Central memory CD8-positive, alpha-beta T cell (primary cell): ENCODE measurements at regions not wholly inside any gene's neighbourhood (a gene's known extent, or its start where the extent isn't known, plus 50 kb on each side); places are given as distances from the start of the nearest gene placed in this dataset.

Experiments
- ATAC-seq: fragments of 150-1000 bp; cut with Tn5 transposase; replicated peaks from 2 replicates; pipeline ENCODE4 v1.10.0; 2022; ENCODE audit warnings: mild to moderate bottlenecking, moderate FRiP score, moderate number of reproducible peaks; ENCODE audit not compliant: poor library complexity, severe bottlenecking; ENCODE audit errors: extremely low read depth
- DNase-seq, 2 donors: peaks; one replicate each; pipeline ENCODE4 v3.0.0; 2021; ENCODE audit warnings: low spot score in 2 of 2
- H3K27ac Mint-ChIP-seq: one replicate; pipeline ENCODE4 v1.8.0; 2022; ENCODE audit warnings: low read depth, mild to moderate bottlenecking, moderate library complexity, mixed read lengths
- H3K27me3 Mint-ChIP-seq: one replicate; pipeline ENCODE4 v1.8.0; 2022; ENCODE audit warnings: mixed read lengths
- H3K36me3 Mint-ChIP-seq: one replicate; pipeline ENCODE4 v1.8.0; 2022; ENCODE audit warnings: mild to moderate bottlenecking, moderate library complexity, mixed read lengths; ENCODE audit not compliant: insufficient read depth
- H3K4me1 Mint-ChIP-seq: one replicate; pipeline ENCODE4 v1.8.0; 2022; ENCODE audit warnings: mixed read lengths
- H3K4me3 Mint-ChIP-seq: one replicate; pipeline ENCODE4 v1.8.0; 2022; ENCODE audit warnings: mild to moderate bottlenecking, moderate library complexity, mixed read lengths
- H3K9me3 Mint-ChIP-seq: one replicate; pipeline ENCODE4 v1.8.0; 2022; ENCODE audit warnings: mixed read lengths

DNA sequence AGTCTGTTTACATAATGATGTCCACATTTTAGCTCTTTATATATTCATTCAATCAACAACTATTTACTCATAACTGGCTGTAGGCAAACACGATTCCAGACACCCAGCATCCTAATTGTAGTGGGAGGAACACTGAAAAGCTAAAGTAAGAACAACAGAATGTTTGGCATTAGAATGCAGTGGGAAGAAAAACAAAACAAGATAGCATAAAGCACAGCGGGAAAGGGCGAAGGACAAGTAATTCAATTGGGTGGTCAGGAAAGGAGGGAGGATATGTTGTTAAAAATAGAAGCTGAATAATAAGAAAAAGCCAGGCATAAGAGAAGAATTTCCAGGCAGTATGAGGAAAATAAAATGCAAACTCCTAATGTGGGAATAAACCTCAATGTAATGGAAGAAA lies 189.5 kb upstream of the FAT4 start:
- Mint-ChIP-seq H3K27ac (no peak overlapping the region), H3K36me3 (no peaks in the 10 kb centered on the region), H3K4me3 (no peak overlapping the region), H3K9me3 (peaks cover 15% of the 10 kb centered on the region), H3K4me1 (no peaks in the 10 kb centered on the region), H3K27me3 (no peaks in the 10 kb centered on the region)
- no peak for ATAC-seq
- no peak for DNase-seq

DNA sequence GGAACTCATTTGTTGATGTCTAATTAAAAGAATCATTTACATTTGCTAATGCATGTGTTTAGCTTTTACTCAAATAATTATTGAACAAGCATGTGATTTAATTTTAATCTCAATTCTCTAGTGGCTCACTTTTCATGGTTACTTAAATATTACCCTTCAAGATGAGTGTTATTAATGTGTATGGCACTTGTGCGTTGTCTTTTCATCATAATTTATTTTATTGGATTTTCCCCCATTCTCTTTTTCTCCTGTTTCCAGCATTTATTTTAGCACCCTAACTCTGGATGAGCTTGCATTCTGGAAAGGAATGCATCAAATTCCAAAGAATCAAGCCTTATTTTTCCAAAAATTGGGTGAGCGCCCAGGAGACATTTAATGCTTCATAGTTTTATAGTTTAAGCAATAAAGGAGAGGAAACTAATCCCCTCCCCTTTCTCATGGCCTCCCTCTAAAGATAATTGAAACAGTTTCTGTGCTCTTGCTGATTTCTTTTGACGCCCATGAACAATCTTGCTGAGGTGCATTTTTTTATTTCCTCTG lies 191.1 kb upstream of the FAT4 start:
- ATAC-seq: no peak
- no peaks in the 10 kb centered on the region for H3K27me3 Mint-ChIP-seq
- no peak for DNase-seq

DNA sequence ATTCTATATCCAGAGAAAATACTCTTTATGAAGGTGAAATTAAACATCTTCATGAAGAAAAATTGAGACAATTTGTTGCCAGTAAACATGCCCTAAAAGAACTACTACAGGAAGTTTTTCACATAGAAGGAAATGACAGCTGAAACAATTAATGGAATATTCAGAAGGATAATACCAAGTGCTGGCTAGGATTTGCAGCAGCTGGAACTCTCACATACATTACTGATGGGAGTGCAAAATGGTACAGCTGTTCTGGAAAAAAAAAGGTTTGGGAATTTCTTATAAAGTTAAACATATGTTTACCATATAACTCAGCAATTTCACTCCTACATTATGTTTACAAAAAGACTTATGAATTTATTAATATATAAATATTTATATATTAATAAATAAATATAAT lies 193.2 kb upstream of the FAT4 start:
- Mint-ChIP-seq H3K36me3 (no peaks in the 10 kb centered on the region), H3K9me3 (peaks cover 15% of the 10 kb centered on the region), H3K4me1 (no peaks in the 10 kb centered on the region), H3K27ac (no peak overlapping the region), H3K27me3 (no peaks in the 10 kb centered on the region), H3K4me3 (no peak overlapping the region)
- no peak for ATAC-seq
- DNase-seq: no peak

More for the DNA sequence above, 191.1 kb upstream of the FAT4 start:
- H3K4me3 Mint-ChIP-seq: no peak overlapping the region
- no peaks in the 10 kb centered on the region for H3K4me1 Mint-ChIP-seq
- H3K9me3 Mint-ChIP-seq: peaks cover 15% of the 10 kb centered on the region
- no peak overlapping the region for H3K27ac Mint-ChIP-seq
- no peaks in the 10 kb centered on the region for H3K36me3 Mint-ChIP-seq

DNA sequence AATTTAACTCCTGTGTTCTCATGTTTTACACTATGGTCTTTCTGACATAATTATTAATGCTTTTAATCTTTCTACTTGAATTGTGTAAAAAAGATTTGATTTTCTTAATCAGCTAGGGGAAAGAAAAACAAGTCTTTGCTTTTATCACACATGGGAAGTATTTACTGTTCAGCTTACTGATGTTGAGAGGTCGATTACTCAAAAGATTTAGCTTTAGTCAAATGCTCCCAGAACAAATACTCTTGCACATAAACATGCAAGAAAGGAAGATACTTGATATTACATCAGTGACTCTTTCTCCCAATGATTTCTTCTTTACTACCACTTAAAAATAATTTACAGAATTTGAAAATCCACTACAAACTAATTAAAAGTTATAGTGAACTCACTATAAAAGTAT lies 198.3 kb upstream of the FAT4 start:
- ATAC-seq: no peak
- DNase-seq: no peak
- H3K27me3 Mint-ChIP-seq: no peaks in the 10 kb centered on the region
- no peaks in the 10 kb centered on the region for H3K4me1 Mint-ChIP-seq
- H3K9me3 Mint-ChIP-seq: peaks cover 1% of the 10 kb centered on the region
- no peak overlapping the region for H3K27ac Mint-ChIP-seq
- H3K36me3 Mint-ChIP-seq: no peaks in the 10 kb centered on the region
- H3K4me3 Mint-ChIP-seq: no peak overlapping the region

DNA sequence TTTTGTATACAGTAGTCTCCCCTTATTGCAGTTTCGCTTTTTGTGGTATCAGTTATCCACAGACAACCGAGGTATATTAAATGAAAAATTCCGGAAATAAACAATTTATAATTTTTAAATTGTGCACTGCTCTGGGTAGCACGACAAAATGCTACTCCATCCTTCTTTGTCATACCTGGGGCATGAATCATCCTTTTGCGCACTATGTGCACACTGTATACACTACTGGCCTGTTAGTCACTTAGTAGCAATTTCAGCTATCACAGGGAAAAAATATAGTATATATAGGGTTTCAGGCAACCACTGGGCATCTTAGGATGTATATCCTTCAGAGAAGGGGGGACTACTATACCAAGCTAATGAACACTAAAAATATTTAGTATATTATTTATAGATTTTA lies 198.8 kb upstream of the FAT4 start:
- no peak overlapping the region for H3K27ac Mint-ChIP-seq
- H3K36me3 Mint-ChIP-seq: no peaks in the 10 kb centered on the region
- no peaks in the 10 kb centered on the region for H3K4me1 Mint-ChIP-seq
- peaks cover 6% of the 10 kb centered on the region for H3K9me3 Mint-ChIP-seq
- ATAC-seq (no peak), DNase-seq (no peak)
- H3K4me3 Mint-ChIP-seq: no peak overlapping the region
- no peaks in the 10 kb centered on the region for H3K27me3 Mint-ChIP-seq

DNA sequence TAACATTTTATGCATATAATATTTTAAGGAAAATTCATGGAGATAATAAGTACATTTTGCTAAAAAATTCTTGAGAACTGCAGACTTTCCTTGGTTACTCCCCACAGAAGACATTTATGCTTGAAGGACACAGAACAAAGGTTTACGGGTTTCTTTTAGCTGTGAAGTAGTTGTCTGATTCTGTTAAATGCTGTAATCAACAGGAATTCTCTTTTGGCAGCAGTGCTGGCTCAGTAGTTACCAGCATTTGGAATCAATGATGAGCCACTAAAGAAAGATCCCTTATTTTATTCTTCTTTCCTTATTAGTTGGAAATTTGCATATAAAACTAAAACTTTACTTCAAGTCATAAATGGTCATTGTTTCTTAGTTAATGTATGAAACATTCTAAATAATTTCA lies 199.3 kb upstream of the FAT4 start:
- Mint-ChIP-seq H3K4me1 (no peaks in the 10 kb centered on the region), H3K27ac (no peak overlapping the region), H3K27me3 (no peaks in the 10 kb centered on the region), H3K9me3 (peaks cover 7% of the 10 kb centered on the region), H3K36me3 (no peaks in the 10 kb centered on the region), H3K4me3 (no peak overlapping the region)
- ATAC-seq: no peak
- no peak for DNase-seq

DNA sequence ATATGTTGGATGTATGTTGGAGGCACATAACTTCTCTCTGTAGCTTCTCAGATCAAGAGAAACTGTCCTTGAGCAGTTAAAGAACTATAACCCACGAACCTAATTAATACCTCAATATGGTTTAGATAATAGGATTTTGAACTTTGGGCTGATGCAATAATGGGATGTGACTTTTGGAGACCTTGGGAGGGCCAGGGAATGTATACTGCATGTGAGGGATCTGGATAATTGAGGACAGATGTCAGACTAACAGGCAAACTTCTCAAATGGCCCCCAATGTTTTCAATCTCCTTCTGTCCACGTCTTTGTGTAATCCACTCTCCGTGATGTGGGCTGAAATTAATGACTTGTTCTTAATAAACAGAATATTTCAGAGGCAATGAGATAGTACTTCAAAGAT lies 202.2 kb upstream of the FAT4 start:
- no peaks in the 10 kb centered on the region for H3K4me1 Mint-ChIP-seq
- no peaks in the 10 kb centered on the region for H3K36me3 Mint-ChIP-seq
- no peaks in the 10 kb centered on the region for H3K27me3 Mint-ChIP-seq
- DNase-seq (no peak), ATAC-seq (no peak)
- H3K27ac Mint-ChIP-seq: no peak overlapping the region
- H3K4me3 Mint-ChIP-seq: no peak overlapping the region
- H3K9me3 Mint-ChIP-seq: peaks cover 7% of the 10 kb centered on the region

DNA sequence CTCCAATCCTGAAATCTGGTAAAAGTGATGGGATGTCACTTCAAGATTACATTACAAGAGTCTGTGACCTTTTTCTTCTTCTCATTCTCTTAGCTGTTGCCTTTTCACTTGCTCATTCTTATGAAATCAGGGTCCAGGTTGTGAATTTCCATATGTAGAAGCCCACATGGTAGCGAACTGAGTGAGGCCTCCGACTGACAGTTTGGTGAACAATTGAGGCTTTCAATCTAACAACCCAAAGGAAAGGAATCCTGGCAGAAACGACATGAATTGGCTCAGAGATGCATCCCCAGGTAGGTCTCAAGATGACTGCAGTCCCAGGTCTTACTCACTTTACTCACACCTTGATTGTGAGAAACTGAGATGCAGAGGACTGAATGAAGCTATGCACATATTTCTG lies 203.4 kb upstream of the FAT4 start:
- no peak overlapping the region for H3K27ac Mint-ChIP-seq

DNA sequence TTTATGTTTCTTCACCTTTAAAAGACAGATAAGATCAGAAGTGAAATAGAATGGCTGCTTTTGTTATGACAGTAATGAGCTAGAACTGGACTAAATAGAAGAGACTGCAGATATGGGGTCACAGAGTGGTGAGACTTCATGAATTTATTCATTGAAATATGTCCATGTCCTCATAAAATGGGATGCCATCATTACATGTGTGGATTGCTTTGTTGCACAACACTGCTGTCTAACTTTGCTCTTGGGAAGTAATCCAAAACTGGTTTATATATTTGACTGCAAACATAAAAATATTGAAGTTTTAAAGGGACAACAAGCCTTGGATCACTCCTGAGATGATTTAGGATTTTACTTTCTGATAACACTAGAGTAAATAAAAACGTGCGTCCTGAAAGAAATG lies 209.2 kb upstream of the FAT4 start:
- no peak for ATAC-seq
- DNase-seq: no peak

More for the DNA sequence above, 203.4 kb upstream of the FAT4 start:
- H3K27me3 Mint-ChIP-seq: no peaks in the 10 kb centered on the region
- no peak for DNase-seq
- H3K9me3 Mint-ChIP-seq: peaks cover 7% of the 10 kb centered on the region
- ATAC-seq: no peak
- H3K4me1 Mint-ChIP-seq: no peaks in the 10 kb centered on the region
- no peaks in the 10 kb centered on the region for H3K36me3 Mint-ChIP-seq
- no peak overlapping the region for H3K4me3 Mint-ChIP-seq

DNA sequence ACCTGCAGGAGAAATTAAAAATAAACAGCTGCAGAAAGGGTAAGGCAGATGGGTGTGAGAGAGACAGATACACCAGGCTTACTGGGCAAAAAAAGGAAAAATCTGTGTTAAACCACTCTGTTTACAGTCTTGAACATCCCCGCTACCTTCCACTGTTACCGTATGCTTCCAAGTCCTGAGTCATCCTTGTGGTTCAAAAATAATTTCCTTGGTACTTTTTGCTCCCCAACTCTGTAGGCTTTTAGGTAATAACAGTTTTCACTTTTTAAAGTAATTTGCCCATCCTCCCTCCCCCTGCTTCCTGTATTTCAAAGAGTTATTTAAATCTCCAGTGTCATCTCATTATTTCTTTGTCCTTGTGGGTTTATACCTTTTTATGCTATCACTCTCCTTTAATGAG lies 210.1 kb upstream of the FAT4 start:
- H3K4me1 Mint-ChIP-seq: no peaks in the 10 kb centered on the region
- DNase-seq (no peak), ATAC-seq (no peak)
- H3K27me3 Mint-ChIP-seq: no peaks in the 10 kb centered on the region
- H3K36me3 Mint-ChIP-seq: no peaks in the 10 kb centered on the region
- H3K27ac Mint-ChIP-seq: no peak overlapping the region
- H3K4me3 Mint-ChIP-seq: no peak overlapping the region
- peaks cover 23% of the 10 kb centered on the region for H3K9me3 Mint-ChIP-seq

More for the DNA sequence above, 209.2 kb upstream of the FAT4 start:
- no peak overlapping the region for H3K27ac Mint-ChIP-seq
- peaks cover 14% of the 10 kb centered on the region for H3K9me3 Mint-ChIP-seq
- H3K4me3 Mint-ChIP-seq: no peak overlapping the region
- H3K4me1 Mint-ChIP-seq: no peaks in the 10 kb centered on the region
- no peaks in the 10 kb centered on the region for H3K27me3 Mint-ChIP-seq
- no peaks in the 10 kb centered on the region for H3K36me3 Mint-ChIP-seq

DNA sequence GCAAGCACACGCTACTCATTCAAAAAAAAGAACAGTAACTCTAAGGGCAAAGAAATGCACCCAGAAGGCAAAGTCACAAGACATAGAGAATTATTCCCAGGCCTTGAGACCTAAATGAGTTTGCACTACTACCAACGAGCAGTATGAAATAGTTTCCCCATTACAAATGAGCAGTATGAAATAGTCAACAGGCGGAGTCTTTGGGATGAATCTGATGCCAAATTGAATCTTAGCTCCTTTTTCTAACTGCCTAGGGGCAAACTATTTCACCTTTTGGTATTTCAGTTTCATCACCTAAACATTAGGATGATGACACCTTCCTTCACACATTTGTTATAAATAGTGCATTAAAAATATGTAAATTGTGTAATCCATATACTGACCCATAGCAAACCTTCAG lies 213.0 kb upstream of the FAT4 start:
- no peak overlapping the region for H3K4me3 Mint-ChIP-seq
- H3K27ac Mint-ChIP-seq: no peak overlapping the region
- no peaks in the 10 kb centered on the region for H3K27me3 Mint-ChIP-seq
- H3K4me1 Mint-ChIP-seq: no peaks in the 10 kb centered on the region
- ATAC-seq (no peak), DNase-seq (no peak)
- H3K9me3 Mint-ChIP-seq: peaks cover 23% of the 10 kb centered on the region
- H3K36me3 Mint-ChIP-seq: no peaks in the 10 kb centered on the region

DNA sequence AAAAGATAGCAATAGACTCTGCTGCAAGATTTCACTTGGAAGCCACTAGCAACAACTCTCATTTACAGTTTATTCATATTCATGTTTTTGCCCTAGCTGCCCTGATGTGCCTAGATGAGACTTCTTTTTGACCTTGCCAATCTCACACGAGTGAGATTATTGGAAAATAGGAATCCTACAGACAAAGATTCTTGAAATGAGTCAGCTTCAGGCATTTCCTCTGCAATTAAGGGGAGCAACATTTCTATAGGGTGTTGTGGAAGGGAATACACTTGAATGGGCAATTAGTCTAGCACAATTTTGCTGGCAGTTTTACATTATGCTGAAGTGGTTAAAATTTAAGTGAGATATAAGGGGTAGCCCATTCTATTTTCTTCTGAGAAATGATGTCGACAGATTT lies 217.0 kb upstream of the FAT4 start:
- Mint-ChIP-seq H3K36me3 (no peaks in the 10 kb centered on the region), H3K27ac (no peak overlapping the region), H3K4me3 (no peak overlapping the region), H3K9me3 (peaks cover 19% of the 10 kb centered on the region), H3K4me1 (no peaks in the 10 kb centered on the region), H3K27me3 (no peaks in the 10 kb centered on the region)
- no peak for DNase-seq
- no peak for ATAC-seq

DNA sequence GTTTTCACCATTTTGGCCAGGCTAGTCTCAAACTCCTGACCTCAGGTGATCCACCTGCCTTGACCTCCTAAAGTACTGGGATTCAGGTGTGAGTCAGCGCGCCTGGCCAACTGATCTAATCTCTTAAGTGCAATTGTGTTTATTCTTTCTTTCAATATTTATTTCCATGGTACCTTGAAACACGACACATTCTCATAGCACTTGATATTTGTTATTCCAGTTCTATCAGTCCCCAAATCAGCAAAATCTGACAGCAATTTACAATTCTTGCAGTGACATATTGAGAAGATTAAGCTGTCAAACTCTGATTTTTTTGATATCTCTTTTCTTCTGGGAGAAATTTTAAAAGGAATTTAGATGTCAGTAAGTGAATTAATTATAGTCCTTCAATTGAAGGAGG lies 218.1 kb upstream of the FAT4 start:
- Mint-ChIP-seq H3K36me3 (no peaks in the 10 kb centered on the region), H3K9me3 (peaks cover 19% of the 10 kb centered on the region), H3K4me3 (no peak overlapping the region), H3K27me3 (no peaks in the 10 kb centered on the region), H3K4me1 (no peaks in the 10 kb centered on the region), H3K27ac (no peak overlapping the region)
- ATAC-seq (no peak), DNase-seq (no peak)

DNA sequence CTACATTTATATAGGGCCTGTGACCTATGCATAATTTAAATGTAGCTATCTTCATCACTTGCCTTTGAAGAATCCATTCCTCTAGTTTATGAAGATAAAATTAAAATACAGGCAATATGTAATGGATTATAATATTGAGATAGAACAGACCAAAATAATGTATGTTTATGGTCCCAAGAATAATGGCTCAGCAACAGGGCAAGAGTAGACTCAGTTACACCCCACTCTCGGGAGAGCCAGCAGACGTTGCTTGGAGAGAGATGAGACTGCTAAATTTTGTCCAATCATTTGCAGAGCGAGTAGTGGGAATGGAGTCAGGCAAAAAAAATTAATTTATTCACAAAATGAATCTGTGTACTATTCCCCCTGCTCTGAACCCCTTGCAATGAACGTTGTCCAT lies 223.2 kb upstream of the FAT4 start:
- no peaks in the 10 kb centered on the region for H3K36me3 Mint-ChIP-seq
- H3K27me3 Mint-ChIP-seq: no peaks in the 10 kb centered on the region
- DNase-seq (no peak), ATAC-seq (no peak)
- H3K4me1 Mint-ChIP-seq: no peaks in the 10 kb centered on the region
- H3K4me3 Mint-ChIP-seq: no peak overlapping the region
- H3K27ac Mint-ChIP-seq: no peak overlapping the region
- peaks cover 6% of the 10 kb centered on the region for H3K9me3 Mint-ChIP-seq
